GM18511 (cell line): ENCODE measurements at regions not wholly inside any gene's neighbourhood (a gene's known extent, or its start where the extent isn't known, plus 50 kb on each side); places are given as distances from the start of the nearest gene placed in this dataset.
"Not testable (repeated sequence)": the region's sequence is repeated elsewhere in the genome, so short reads cannot be mapped to it uniquely, and the experiment has no call there.

ENCODE experiments used
- ATAC-seq: cut with Tn5 transposase; IDR thresholded peaks from one replicate; pipeline ENCODE4 v1.9.1; 2021; ENCODE audit warnings: mild to moderate bottlenecking, moderate library complexity; ENCODE audit not compliant: unreplicated experiment

DNA sequence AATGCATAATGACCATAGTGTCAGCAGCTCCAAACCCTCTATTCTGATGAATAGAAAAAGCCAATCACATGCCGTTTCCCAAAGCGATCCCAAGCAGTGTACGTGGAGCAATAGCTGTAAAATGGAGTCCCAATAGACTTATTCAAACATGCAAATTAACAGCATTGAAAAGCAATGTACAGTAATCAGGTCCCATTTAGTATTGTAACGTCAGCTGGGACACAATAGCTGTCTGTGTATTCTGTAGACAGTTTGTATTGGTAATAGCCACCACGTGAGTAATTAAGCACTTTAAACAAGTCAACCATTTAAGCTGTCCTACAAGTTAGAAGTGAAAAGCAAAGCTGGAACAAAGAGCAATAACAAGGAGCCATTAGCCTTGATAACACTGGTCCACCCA, 698.2 kb downstream of the PCDH17 start:
- ATAC-seq: no peak

DNA sequence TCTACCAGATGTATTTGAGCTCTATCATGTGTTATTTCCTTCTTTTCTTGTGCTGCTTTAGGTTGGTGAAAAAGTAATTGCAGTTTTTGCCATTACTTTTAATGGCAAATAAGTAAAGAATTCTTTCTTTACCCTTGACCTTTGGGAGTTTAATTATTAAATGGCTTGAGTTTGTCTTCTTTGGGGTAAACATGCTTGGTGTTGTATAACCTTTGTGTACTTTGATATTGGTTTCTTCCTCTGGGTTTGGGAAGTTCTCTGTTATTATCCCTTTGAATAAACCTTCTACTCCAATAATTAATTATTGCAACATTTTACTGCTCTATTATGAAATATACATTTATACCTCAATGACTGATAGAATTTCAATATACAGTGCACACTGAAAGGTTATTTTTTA, 709.4 kb downstream of the PCDH17 start:
- no peak for ATAC-seq

DNA sequence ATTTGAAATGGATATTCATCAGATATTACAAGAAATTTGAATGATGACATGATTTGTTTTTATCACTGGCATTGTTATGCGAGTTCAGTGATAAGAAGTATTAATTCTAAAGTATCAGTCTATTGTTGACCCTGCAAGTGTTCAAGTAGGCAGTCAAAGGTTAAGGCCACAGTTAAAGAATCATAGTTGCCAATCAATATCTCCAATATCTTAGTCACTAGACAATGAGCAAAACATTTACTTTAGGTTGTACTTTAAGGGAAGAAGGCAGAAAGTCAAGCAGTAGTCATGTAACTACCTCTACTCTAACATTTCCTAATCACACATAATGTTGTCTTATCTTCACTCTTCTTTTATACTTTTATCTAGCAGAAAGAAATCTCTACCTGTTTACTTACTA, 709.8 kb downstream of the PCDH17 start:
- ATAC-seq: no peak

DNA sequence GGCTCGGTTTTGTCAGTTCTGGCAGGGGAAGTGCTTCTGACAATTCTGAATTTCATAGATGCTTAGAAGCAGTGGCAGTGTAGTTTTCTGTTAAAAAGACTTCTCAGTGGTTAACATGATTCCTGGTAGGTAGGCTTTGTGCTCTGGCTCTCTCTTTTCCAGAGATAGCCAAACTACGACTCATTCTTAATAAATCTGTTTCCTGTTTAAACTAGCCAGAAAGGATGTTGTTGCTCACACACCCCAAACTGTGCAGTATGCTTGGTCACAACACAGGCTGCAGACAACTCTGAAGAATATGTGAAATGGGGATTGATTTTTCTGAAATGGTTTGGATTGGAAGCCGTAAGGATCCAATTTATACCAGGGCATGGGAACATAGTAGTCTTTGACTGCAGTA, 711.5 kb downstream of the PCDH17 start:
- ATAC-seq: no peak

DNA sequence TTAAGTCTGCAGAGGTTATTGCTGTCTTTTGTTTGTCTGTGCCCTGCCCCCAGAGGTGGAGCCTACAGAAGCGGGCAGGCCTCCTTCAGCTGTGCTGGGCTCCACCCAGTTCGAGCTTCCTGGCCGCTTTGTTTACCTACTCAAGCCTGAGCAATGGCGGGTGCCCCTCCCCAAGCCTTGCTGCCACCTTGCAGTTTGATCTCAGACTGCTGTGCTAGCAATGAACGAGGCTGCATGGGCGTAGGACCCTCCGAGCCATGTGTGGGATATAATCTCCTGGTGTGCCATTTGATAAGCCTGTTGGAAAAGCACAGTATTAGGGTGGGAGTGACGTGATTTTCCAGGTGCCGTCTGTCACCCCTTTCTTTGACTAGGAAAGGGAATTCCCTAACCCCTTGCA, 720.6 kb downstream of the PCDH17 start:
- not testable (repeated sequence) for ATAC-seq

DNA sequence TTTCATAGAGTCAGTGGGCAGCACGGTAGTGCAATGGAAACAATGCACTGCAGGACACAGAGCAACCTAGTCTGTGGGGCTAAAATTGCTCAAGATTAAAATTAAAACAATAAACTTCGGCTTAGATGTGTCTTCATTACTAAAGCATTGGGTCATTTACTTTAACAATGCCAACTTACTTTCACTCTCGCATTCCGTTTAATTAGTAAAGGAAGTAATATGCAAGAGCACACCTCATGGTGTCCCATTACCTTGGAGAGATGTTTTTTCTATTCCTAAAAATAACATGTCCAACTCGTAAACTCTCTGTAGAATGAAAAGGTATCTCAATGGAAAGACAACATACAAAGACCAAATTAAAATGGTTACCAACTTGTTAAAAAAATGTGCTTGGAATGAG, 738.4 kb downstream of the PCDH17 start:
- no peak for ATAC-seq

DNA sequence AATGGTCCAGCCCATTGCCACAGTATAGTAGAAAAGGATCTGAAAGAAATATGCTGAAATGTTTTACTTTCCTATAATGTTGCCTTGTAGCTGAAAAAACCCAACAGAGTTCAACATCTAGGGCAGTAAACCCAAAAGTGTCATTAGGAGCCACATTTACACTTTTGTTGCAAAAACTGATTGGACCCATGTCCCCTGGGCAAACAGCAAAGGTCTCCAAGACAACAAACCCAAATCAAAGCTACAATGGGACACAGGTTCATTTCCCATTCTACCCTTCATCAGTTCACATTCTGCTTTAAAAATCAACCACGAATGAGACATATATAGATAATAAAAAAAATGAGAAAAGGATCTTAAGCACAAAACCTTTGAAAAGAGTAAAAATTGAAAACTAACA, 744.8 kb downstream of the PCDH17 start:
- no peak for ATAC-seq

DNA sequence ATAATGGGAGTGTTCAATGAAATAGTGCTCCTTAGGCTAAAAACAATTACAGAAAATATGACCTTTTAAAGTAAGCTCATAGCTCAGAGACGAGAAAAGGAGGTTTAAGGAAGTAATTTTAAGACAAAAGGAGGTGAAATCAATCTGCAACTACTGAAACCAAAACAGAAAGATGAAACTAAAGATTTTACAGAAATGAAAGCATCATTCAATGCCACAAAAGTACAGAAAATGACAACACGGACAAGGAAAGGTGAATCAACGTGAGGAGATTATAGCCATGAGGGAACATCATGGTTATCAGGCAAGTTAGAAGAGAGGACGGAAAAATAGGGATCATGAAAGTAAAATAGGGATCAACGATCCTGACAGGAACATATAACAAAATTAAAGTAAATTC, 745.2 kb downstream of the PCDH17 start:
- ATAC-seq: no peak

DNA sequence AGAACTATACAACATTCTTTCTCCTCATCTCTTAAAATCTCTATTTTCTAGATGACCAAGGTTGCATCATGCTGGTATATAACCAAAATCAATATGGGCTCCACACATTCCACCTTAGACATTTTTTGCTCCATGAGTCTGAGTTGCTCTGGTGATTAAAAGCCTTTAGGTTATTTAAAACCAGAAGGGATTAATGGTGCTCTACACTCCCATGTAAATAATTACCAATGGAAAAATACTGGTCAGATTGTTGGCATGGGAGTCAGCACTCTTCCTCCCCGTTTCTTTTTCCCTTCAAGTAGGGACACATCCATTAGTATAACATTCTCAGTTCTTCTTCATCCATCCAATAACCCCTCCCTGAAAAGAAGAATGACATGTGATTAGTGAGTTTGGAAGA, 747.7 kb downstream of the PCDH17 start:
- no peak for ATAC-seq

DNA sequence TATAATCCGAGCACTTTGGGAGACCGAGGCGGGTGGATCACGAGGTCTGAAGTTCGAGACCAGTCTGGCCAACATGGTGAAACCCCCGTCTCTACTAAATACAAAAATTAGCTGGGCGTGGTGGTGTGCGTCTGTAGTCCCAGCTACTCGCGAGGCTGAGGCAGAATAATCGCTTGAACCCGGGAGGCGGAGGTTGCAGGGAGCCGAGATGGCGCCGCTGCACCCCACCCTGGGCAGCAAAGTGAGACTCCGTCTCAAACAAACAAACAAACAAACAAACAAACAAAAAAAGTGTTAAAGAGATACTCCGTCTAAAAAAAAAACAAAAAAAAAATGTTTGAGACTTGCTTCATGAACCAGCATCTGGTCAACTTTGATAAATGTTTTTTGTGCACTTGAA, 753.8 kb downstream of the PCDH17 start:
- not testable (repeated sequence) for ATAC-seq

DNA sequence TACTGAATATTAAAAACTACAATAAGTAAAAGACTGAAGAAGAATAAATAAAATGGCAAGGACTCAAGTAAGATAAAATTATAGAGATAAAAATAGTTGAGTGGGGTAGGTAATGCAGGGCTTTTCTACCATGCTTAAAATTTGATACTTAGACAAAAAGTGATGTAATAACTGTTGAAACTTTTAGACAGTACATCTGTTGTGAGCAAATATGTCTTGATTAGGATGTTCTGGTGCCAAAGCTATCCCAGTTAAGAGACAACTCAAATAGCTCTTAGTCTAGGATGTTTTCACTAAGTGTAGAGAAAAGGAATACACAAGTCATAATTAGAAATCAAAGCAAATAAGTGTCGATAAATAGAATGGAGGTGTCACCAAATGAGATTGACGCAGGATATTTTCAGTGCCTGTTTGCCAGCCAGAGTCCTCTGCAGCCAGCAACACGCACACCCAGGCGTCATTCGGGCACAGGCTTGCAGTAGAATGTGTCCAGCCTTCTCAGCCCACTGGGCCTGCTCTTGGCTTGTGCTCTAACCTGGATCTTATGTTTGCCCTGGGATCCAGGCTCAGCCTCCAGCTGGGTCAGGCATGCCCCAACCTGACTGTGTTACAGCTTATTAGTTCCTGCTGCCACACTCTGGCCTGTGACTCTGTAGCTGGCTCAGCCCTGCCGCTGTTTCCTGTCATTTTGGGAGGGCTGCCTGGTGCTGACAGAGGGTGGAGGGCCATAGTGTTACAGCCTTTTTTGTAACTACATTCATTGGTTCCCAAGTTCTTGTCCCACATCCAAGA, 766.2 kb downstream of the PCDH17 start:
- ATAC-seq: no peak

DNA sequence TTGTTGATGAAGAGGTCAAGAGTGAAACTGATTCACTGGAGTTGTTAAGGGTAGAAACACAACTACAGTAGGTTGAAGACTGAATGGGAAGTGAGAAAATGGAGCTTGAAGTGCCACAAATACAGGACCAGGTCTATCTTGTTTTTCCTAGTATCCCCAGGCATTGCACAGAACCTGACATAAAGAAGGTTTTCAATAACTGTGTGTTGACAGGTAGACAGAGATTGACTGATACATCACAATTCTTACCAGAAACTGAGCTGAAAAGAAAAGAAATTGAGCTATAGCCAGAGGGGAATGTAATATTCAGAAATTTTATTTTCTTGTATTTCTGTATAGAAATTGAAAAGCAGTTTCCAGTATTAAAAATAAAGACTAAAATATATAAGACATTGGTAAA, 767.7 kb downstream of the PCDH17 start:
- no peak for ATAC-seq

DNA sequence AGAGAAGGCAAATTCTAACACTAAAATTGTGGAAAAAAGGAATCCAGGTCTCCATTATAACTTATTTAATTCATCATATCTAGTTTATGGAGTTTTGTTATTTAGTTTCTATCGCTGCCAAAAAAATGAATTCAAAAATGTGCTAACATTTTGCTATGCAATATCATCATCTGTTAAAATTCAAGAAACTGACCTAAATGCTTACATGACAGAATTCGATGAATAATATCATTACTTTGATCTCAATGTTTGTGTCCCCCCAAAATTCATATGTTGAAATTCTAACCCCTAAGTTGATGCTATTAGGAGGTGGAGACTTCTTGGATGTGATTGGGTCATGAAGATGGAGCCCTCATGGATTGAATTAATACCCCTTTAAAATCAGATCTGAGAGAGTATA, 775.0 kb downstream of the PCDH17 start:
- no peak for ATAC-seq

DNA sequence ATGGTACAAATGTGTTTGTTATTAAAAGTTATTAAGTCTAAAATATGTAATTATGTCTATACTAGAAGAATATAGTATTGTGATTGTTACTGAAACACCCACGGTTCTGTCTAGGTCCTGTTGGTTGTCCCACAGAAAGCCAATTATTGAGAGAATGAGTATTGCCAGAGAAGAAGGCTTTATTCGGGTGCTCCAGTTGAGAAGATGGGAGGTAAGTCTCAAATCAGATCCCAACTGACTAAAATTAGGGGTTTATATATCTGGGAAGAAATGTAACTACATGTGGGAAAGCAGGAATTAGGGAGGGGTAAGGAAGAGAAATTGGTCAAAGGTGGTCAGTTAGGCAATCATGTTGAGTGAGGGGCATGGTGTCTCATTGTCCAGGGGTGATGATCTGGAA, 798.4 kb downstream of the PCDH17 start:
- no peak for ATAC-seq

DNA sequence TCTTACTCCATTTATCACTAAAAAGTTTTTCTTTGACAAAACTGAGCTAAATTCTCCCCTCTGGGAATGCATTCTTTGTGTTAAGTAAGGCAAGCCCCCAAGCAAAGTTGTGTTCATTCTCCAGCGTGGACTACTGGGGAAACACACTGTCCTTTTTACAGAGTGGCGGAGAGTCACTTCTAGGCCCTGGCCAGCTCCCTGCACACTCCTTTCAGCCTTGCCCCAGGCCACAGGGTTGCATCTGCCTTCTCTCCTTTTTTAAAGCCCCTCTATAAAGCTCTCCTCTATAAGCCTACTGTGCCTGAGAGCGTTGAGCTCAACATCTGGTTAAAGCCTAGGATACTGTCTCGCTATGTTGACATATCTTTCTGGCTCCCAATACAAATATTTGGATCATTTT, 803.4 kb downstream of the PCDH17 start:
- ATAC-seq: no peak

DNA sequence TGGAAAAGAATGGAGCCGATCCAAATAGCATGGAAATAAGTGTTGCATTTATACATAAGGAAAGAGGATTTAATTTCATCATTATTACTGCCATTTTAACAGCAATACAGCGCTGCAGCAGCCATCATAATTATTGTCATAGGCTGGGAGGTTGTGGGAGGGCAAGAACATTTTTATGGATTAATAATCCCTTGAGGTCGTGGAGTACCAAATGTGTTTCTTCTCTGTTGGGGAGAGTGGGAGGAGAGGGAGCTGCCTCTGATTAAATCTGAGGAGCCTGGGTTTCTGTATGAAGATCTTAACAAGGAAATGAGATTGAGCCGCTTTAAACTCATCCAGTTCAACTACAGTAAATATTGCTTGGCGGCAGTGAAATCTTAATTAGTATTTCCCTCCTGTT, 805.9 kb downstream of the PCDH17 start:
- ATAC-seq: no peak

DNA sequence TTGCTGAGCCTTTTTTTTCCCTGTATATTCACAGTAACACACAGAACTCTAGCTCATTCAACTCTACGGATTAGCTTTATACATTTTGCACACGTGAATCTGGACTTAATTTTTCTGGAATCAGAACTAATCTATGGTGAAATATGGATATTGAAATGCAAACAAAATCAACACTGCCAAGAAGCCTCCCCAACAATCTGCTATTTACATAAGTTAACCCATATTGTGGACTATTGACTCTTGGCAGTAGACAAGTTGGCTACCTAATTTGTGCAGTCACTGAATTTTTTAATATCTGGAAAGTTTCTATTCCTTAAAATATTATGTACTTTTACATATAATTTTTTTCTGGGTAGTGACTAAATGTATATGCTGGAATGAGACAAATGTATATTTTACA, 815.4 kb downstream of the PCDH17 start:
- ATAC-seq: no peak

DNA sequence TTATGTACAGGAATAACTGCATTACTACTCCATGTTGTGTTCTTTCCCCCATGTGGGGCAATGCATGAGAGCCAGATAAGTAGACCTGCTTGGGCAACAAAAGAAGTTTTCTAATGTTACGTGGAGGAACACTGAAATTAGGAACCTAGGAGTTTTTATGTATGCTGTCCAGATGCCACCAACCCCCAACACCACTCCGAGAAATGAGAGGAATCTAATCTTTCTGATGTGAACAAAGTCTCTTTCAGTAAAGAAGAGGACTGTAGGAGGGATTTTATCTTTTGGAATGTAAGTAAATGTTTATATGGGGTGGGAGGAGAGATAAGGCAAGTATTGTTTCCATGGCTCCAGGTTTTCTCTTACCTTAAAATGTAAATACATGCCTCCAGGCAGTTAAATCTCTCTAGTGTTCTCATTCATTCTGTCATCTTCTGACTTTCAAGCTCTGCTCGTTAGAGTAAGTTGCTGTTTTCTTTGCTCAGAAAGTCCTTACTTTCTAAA, 820.6 kb downstream of the PCDH17 start:
- no peak for ATAC-seq

DNA sequence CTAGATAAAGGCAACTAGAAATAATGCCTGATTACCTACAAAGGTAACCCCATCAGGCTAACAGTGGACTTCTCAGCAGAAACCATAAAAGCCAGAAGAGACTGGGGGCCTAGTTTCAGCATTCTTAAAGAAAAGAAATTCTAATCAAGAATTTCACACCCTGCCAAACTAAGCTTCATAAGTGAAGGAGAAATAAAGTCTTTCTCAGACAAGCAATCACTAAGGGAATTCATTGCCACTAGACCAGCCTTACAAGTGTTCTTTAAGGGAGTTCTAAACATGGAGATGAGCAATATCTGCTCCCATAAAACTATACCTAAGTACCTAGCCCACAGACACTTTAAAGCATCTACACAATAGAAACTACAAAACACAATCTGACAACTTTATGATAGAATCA, 823.5 kb downstream of the PCDH17 start:
- no peak for ATAC-seq

DNA sequence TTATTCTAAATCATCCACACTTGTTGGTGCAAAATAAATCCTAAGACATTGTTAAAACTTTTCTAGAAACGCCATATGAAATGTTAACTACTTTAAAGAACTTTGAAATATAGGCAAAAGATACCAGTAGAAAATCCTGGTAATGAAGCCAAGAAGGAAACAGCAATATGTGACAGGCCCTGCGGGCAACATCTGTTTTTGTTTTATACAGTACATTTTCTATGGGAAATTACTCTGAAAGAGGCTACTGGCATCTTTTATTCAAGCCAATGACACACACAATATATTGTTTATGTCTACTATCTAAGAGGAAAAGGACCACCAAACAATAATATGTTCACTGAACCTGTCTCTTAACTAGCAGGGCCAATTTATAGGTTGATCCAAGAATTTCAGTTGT, 829.7 kb downstream of the PCDH17 start:
- ATAC-seq: no peak

DNA sequence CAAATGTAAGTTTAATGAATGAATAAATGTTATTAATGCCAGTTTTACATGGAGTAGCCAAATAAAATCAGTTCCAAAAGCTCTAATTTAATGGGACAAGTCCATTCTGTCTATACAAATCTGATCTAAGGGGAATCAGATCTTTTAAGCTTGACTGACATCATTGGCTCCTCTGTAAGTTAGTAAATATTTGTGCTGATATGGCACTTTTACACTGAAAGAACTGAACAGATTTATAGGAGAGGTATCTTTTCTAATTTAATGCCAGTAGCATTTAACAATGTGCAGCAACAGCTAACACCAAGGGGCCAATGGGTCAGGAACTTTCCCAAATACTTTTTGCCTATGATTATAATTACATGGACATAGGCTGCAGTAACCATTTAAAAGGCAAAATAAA, 832.3 kb downstream of the PCDH17 start:
- ATAC-seq: no peak

DNA sequence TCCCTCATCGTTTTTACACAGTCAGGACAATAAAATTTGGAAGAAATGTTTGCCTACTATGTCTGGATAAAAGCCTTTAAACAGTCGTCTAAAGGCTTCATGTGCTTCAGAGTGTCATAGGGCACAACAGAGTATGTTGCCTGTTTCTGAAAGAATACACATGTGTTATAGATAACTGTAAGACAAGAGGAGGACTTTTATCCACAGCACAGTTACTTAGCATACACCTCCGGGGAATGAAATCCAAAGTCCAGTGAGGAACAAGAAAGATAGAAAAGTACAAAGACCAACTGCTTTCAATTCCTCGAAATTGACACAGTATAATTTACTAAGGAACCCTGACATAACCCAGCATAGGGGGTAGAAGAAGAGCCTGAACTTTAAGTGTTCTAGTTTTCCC, 835.6 kb downstream of the PCDH17 start:
- no peak for ATAC-seq

DNA sequence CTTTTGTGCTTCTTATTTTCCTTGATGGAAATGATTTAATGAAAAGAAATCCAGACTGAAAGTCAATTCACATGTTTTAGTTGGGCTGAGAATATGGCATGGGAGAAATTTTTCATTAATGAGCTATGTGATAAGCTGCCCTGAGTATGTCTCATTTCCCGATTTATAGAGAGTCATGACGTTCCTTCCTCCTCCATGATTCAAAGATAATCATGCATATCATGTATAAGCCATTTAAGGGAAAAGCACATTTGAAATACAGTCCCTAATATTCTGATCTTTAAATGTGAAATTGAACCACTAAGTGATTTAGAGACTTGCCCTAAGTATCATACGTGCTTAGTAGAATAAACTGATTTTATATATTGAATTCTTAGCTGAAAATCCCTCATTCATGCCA, 840.9 kb downstream of the PCDH17 start:
- ATAC-seq: no peak
